HEK293T (cell line): ENCODE measurements at regions not wholly inside any gene's neighbourhood (a gene's known extent, or its start where the extent isn't known, plus 50 kb on each side); places are given as distances from the start of the nearest gene placed in this dataset.
A peak's percentile ranks its signal among the peaks of the same experiment; 100 is the strongest.
"Not testable (repeated sequence)": the region's sequence is repeated elsewhere in the genome, so short reads cannot be mapped to it uniquely, and the experiment has no call there.

Source experiments
- CTCF ChIA-PET: fragments of 350-600 bp; formaldehyde crosslinking; extraction: SDS; loops from one replicate; lab custom pipeline; 2021; ENCODE audit warnings: antibody characterized with exemption, inconsistent platforms; lab: Yijun Ruan, JAX
- POLR2A ChIA-PET: fragments of 350-600 bp; formaldehyde crosslinking; extraction: SDS; loops from one replicate; lab custom pipeline; 2020; ENCODE audit warnings: antibody characterized with exemption, inconsistent platforms; lab: Yijun Ruan, JAX
- DNase-seq: peaks from one replicate; pipeline ENCODE4 v3.0.0; 2012; ENCODE audit warnings: mixed read lengths; ENCODE audit errors: extremely low spot score
- ARNT ChIP-seq: fragments of 450-650 bp; IDR thresholded peaks from 2 replicates; pipeline ENCODE4 v1.6.1; 2017; ENCODE audit warnings: mild to moderate bottlenecking
- BHLHE40 ChIP-seq: fragments of 450-650 bp; IDR thresholded peaks from 2 replicates; pipeline ENCODE4 v1.6.1; 2016; ENCODE audit warnings: mild to moderate bottlenecking, moderate library complexity, borderline replicate concordance
- CTBP1 ChIP-seq: fragments of 450-650 bp; IDR thresholded peaks from 2 replicates; pipeline ENCODE4 v1.6.1; 2016; ENCODE audit warnings: borderline replicate concordance
- ELF4 ChIP-seq: fragments of 450-650 bp; IDR thresholded peaks from 2 replicates; pipeline ENCODE4 v1.6.1; 2017; ENCODE audit warnings: antibody characterized with exemption
- FOXA1 ChIP-seq: fragments of 450-650 bp; IDR thresholded peaks from 2 replicates; pipeline ENCODE4 v1.6.1; 2016; ENCODE audit warnings: mild to moderate bottlenecking
- FOXK2 ChIP-seq: fragments of 450-650 bp; IDR thresholded peaks from 2 replicates; pipeline ENCODE4 v1.6.1; 2016; ENCODE audit warnings: mild to moderate bottlenecking
- FOXM1 ChIP-seq: fragments of 450-650 bp; IDR thresholded peaks from 2 replicates; pipeline ENCODE4 v1.6.1; 2017; ENCODE audit warnings: mild to moderate bottlenecking, borderline replicate concordance
- HDGF ChIP-seq: fragments of 450-650 bp; IDR thresholded peaks from 2 replicates; pipeline ENCODE4 v1.6.1; 2017; ENCODE audit warnings: antibody characterized with exemption, borderline replicate concordance
- L3MBTL2 ChIP-seq: fragments of 450-650 bp; conservative IDR thresholded peaks from 2 replicates; pipeline ENCODE4 v1.6.1; 2016; ENCODE audit warnings: mild to moderate bottlenecking
- LEF1 ChIP-seq: fragments of 450-650 bp; IDR thresholded peaks from 2 replicates; pipeline ENCODE4 v1.6.1; 2017; ENCODE audit warnings: mild to moderate bottlenecking, borderline replicate concordance
- NFRKB ChIP-seq: fragments of 450-650 bp; IDR thresholded peaks from 2 replicates; pipeline ENCODE4 v1.6.1; 2016; ENCODE audit warnings: mild to moderate bottlenecking, moderate library complexity
- SP1 ChIP-seq: fragments of 450-650 bp; IDR thresholded peaks from 2 replicates; pipeline ENCODE4 v1.6.1; 2017
- SUZ12 ChIP-seq: fragments of 450-650 bp; IDR thresholded peaks from 2 replicates; pipeline ENCODE4 v1.6.1; 2016; ENCODE audit warnings: mild to moderate bottlenecking
- TARDBP ChIP-seq: fragments of 450-650 bp; IDR thresholded peaks from 2 replicates; pipeline ENCODE4 v1.6.1; 2016
- ZNF384 ChIP-seq: fragments of 450-650 bp; IDR thresholded peaks from 2 replicates; pipeline ENCODE4 v1.6.1; 2016
- TF ChIP-seq, protein P1 (sequence below): fragments of 450-650 bp; IDR thresholded peaks from 2 replicates; pipeline ENCODE4 v1.6.1; 2016

DNA sequence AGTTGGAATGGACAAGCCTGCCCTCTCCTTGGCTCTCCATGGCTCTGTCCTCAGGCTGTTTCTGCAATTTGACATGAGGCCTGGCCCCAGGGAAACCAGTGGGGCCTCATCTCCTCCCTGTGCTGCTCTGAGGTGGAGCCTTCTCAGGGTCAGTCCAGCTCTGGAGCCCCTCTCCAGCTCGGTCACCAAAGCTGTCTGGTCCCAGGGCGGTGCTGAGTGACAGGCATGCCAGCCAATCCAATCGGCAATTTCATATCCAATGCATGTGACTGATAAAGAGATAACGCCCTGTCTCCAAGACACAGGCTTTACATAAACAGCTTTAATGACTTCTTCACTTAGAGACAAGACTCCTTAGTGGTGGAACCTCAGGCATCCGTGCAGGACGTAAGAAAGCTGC, 1379.2 kb downstream of the CDH12 start:
- DNase-seq, CTCF ChIA-PET, POLR2A ChIA-PET: not testable (repeated sequence)
- TF ChIP-seq, protein P1, sequence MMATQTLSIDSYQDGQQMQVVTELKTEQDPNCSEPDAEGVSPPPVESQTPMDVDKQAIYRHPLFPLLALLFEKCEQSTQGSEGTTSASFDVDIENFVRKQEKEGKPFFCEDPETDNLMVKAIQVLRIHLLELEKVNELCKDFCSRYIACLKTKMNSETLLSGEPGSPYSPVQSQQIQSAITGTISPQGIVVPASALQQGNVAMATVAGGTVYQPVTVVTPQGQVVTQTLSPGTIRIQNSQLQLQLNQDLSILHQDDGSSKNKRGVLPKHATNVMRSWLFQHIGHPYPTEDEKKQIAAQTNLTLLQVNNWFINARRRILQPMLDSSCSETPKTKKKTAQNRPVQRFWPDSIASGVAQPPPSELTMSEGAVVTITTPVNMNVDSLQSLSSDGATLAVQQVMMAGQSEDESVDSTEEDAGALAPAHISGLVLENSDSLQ: peak; percentile 82

DNA sequence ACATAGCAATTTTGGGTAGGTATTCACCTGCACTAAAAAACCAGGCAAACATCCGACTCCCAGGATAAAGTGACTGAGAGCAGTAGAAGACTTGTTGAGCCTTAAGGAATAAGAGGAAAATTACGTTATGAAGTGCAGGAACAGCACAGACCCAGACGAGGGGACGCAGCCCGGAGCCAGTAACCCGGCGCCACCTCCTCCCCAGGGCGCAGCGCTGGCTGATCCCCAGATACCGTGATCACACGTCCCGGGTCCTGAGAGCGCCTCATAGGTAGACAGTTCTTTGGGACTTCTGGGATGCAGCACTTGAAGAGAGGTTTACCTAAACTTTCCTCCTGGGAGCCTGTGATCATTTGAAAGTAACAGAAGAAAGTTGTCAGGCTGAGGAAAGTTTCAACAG, 1379.7 kb downstream of the CDH12 start:
- CTCF ChIA-PET, DNase-seq, POLR2A ChIA-PET: not testable (repeated sequence)

DNA sequence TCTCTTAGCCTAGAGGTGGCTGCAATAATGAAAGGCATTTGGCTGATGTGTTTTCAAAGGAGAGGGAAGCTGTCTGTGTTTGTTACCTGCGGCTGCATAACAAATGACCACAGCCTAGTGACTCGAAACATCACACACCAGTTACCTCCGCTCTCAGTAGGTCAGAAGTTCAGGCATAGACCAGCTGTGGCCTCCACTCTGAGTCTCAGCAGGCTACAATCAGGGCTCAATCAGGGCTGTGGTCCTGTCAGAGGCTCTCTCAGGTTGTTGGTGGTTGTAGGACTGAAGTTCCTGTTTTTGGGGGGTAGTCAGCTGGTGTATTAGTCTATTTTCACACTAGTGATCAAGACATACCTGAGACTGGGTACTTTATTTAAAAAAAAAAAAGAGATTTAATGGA, 1381.5 kb downstream of the CDH12 start:
- POLR2A ChIA-PET, CTCF ChIA-PET, DNase-seq: not testable (repeated sequence)

DNA sequence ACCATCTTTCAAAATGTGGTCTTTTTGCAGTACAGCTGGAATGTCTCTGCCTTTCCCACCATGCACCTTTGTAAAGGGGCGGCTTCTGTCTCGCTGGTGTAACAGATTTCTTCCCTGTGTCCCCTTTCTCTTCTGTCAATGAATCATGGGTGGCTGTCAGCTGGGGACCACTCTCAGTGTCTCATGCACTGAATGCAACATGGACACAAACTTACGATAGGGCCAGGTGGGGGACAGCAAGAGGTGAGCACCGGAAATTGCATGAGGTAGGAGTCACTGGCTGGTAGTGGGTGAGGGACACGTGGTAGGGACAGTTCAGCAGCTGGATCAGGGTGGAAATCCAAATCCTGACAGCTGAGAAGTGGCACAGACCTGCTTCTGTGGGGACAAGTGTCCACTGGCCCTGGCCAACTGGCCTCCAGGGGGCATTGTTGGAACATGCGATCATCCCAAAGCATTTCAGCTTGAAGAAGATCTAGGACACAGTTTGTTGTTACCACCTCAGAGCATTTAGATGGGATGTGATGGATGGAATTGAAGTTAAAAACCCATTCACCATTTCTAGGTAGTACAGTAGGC, 1383.5 kb downstream of the CDH12 start:
- DNase-seq: peak; percentile 9
- POLR2A ChIA-PET: not testable (repeated sequence)
- CTCF ChIA-PET: interaction anchor here (1.1 kb wide), 1 partner anchor 333 kb away, joined by 3 read pairs; no protein-coding TSS in a partner anchor

DNA sequence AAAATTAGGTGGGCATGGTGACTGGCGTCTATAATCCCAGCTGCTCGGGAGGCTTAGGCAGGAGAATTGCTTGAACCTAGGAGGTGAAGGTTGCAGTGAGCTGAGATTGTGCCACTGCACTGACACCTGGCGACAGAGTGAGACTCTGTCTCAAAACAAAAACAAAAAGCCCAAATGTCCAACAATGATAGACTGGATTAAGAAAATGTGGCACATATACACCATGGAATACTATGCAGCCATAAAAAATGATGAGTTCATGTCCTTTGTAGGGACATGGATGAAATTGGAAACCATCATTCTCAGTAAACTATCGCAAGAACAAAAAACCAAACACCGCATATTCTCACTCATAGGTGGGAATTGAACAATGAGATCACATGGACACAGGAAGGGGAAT, 1385.6 kb downstream of the CDH12 start:
- POLR2A ChIA-PET, DNase-seq, CTCF ChIA-PET: not testable (repeated sequence)

DNA sequence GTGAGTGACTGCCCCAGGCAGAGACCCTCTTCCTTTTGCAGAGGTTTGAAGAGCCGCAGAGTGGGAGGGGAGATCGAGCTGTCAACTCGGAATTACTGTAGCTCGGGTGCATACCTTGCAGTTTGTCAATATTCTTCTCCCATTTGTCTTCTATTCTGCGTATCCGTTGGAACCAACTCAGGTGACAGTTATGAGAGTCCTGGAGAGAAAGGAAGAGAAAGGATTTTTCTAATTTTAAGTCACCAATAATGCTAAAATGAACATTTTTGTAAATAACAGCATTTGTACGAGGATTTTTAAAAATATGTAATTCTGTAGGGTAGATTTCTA, 1393.4 kb downstream of the CDH12 start:
- POLR2A ChIA-PET, DNase-seq, CTCF ChIA-PET: not testable (repeated sequence)

DNA sequence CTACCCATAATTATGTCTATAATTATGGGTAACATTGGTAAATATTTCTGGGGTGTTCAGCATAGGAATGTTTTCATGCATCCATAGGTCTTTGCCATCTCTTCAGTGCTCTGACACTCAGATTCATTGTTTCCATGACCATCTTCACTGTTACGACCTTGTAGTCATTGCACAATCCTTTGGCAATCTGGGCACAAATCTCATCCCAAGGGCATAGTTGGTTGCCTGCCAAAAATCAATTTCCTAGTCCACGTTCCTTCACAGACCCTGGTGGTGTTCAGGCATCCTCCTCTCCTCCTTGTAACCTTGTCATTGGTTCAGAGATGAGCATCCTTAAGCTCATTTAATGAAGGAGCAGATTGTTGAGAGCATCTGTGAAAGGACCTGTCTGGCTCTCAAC, 1400.7 kb downstream of the CDH12 start:
- TF ChIP-seq BHLHE40 (no peak), ARNT (no peak), TARDBP (no peak), HDGF (no peak), NFRKB (no peak), CTBP1 (no peak), ZNF384 (no peak), LEF1 (no peak), L3MBTL2 (no peak), FOXK2 (no peak), SP1 (no peak), ELF4 (no peak), FOXM1 (no peak), SUZ12 (no peak), FOXA1 (no peak)
- TF ChIP-seq, protein P1: no peak
- no peak for DNase-seq
- ChIA-PET POLR2A (no interaction called here), CTCF (no interaction called here)

DNA sequence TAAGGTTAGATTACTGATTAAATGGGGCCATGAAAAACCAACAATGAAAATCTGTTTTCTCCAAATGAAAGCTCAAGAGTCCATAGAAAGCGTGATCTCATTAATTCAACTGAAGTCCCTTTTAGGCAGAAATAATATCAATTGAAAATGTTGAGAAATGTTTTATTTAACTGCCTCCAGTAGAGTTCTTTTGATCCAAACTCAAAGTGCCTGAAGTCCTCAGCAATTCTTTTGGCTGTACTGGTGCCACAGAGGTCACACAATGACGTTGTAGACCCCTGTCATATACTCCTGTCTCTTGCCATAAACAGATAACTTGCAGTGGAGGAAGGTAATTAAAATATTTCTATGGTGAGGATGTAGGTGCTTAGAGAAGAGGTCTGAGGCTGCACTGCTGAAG, 1420.5 kb downstream of the CDH12 start:
- ChIA-PET POLR2A (no interaction called here), CTCF (no interaction called here)
- TF ChIP-seq FOXA1 (no peak), SP1 (no peak), FOXM1 (no peak), HDGF (no peak), FOXK2 (no peak), TARDBP (no peak), BHLHE40 (no peak), CTBP1 (no peak), NFRKB (no peak)
- TF ChIP-seq, protein P1: no peak
- DNase-seq: no peak

DNA sequence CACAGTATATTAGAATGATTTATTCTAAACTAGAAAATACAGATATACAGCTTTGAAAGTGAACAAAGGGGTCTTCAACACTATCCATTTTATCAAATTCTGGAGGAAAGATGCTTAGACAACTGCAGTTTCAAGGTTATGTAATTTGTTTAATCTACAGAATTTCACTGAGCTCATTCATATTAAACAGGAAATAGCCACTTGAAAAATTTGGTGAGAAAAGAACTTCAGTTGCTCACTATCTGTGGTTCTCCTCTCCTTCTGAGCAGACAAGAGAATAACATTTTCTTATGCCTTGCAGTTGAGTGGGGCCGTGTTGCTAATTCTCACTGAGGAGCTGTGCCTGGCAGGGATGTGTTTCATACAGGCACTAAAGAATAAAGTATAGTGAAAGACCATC, 1428.2 kb downstream of the CDH12 start:
- ChIA-PET POLR2A (no interaction called here), CTCF (no interaction called here)
- TF ChIP-seq L3MBTL2: no peak
- TF ChIP-seq BHLHE40: no peak
- TF ChIP-seq LEF1: no peak
- TF ChIP-seq TARDBP: no peak
- TF ChIP-seq SP1: no peak
- TF ChIP-seq NFRKB: no peak
- no peak for TF ChIP-seq HDGF
- no peak for TF ChIP-seq ZNF384
- no peak for TF ChIP-seq SUZ12
- TF ChIP-seq FOXK2: no peak
- TF ChIP-seq, protein P1: no peak
- TF ChIP-seq FOXA1: no peak
- TF ChIP-seq CTBP1: no peak
- TF ChIP-seq ELF4: no peak
- no peak for TF ChIP-seq ARNT
- no peak for TF ChIP-seq FOXM1
- DNase-seq: no peak
